ENCODE measurements at regions not wholly inside any gene's neighbourhood (a gene's known extent, or its start where the extent isn't known, plus 50 kb on each side); places are given as distances from the start of the nearest gene placed in this dataset.

GRCh38 chr13:34583181-34583580, 358.9 kb upstream of the NBEA start:
- intact Hi-C loops (cut with DNase I) = no loop called here
- H3K4me1 ChIP-seq = peaks cover 0 to 9% of the 10 kb centered on the region in 2 donors
- H3K36me3 ChIP-seq = no peaks in the 10 kb centered on the region
- H3K9me3 ChIP-seq = no peaks in the 10 kb centered on the region
- WGBS, 2 donors = 81 to 89% methylated on average over 1 of the region's 1 CpG
- no peak for TF ChIP-seq CTCF (IDR thresholded peaks at IDR 0.05)
- TF ChIP-seq POLR2A (IDR thresholded peaks at IDR 0.05) = no peak
- H3K4me3 ChIP-seq (replicated peaks in 1 of 3) = no peak overlapping the region
- no peak overlapping the region for H3K27ac ChIP-seq
- H3K27me3 ChIP-seq = no peaks in the 10 kb centered on the region
- DNase-seq = no peak

- Histone ChIP-seq H3K36me3 (no peaks in the 10 kb centered on the region), H3K27me3 (no peaks in the 10 kb centered on the region), H3K9me3 (no peaks in the 10 kb centered on the region), H3K4me1 (peaks cover 20 to 37% of the 10 kb centered on the region in 2 donors), H3K4me3 (replicated peaks in 1 of 3) (no peak overlapping the region), H3K27ac (no peak overlapping the region)
- no peak for TF ChIP-seq CTCF (IDR thresholded peaks at IDR 0.05)
- intact Hi-C loops (cut with DNase I) = no loop called here
- no peak for DNase-seq
- 73 to 82% methylated on average over 3 of the region's 3 CpGs for WGBS, 2 donors
These were observed 354.5 kb upstream of the NBEA start for GRCh38 chr13:34587576-34587975.

GRCh38 chr13:34588362-34588761, 353.7 kb upstream of the NBEA start:
- 85 to 100% methylated on average over 7 of the region's 7 CpGs for WGBS, 2 donors
- H3K9me3 ChIP-seq = no peaks in the 10 kb centered on the region
- H3K27ac ChIP-seq = no peak overlapping the region
- peaks cover 23 to 36% of the 10 kb centered on the region in 2 donors for H3K4me1 ChIP-seq
- H3K27me3 ChIP-seq = no peaks in the 10 kb centered on the region
- TF ChIP-seq POLR2A (IDR thresholded peaks at IDR 0.05) (no peak), CTCF (IDR thresholded peaks at IDR 0.05) (no peak)
- DNase-seq = no peak
- no peaks in the 10 kb centered on the region for H3K36me3 ChIP-seq
- intact Hi-C loops (cut with DNase I) = no loop called here
- H3K4me3 ChIP-seq (replicated peaks in 1 of 3) = no peak overlapping the region

DNA sequence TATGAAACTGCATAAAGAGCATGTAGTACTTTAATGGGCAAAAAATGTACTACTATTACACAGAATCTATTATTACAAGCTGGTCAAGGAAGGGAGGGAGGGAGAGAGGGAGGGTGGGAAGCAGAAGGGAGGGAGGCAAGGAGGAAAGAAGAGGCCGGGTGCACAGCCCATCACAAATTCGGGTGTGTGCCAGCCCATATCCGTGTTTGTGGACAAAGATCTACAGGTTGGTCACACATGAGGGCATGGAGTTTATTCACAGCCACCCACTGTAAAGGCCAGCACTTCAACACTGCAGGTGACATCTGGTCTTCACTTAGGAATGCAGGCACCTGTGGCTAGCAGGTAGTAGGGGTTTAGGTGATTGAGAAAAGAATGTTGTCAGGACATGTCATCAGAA, 352.5 kb upstream of the NBEA start:
- 22 to 26% methylated on average over 3 of the region's 3 CpGs for WGBS, 2 donors
- TF ChIP-seq CTCF (IDR thresholded peaks at IDR 0.05) (no peak), POLR2A (IDR thresholded peaks at IDR 0.05) (no peak)
- no peaks in the 10 kb centered on the region for H3K27me3 ChIP-seq
- intact Hi-C loops (cut with DNase I) = no loop called here
- peaks cover 23 to 34% of the 10 kb centered on the region in 2 donors for H3K4me1 ChIP-seq
- peak; percentile 77 for DNase-seq
- H3K4me3 ChIP-seq (replicated peaks in 1 of 3) = no peak overlapping the region
- no peak overlapping the region for H3K27ac ChIP-seq
- H3K9me3 ChIP-seq = no peaks in the 10 kb centered on the region
- H3K36me3 ChIP-seq = no peaks in the 10 kb centered on the region

DNA sequence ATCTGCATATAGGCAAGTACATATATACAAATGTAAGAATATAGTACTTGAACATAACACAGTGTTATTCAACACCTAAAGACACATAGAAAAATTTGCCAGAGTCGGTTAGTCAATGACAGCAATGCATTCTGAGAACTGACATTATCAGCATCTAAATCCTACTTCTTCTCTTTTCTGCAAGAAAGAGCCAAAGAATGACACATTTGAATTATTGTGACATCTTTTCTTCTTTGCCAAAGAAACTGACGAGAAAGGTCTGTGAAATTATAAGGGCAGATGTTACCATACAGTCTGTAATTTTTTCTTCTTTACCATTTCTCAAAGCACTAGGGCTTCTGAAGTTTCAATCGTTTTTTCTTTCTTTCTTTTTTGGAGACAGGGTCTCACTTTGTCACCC, 350.9 kb upstream of the NBEA start:
- intact Hi-C loops (cut with DNase I) = no loop called here
- Histone ChIP-seq H3K9me3 (no peaks in the 10 kb centered on the region), H3K27me3 (no peaks in the 10 kb centered on the region), H3K4me3 (replicated peaks in 1 of 3) (no peak overlapping the region), H3K27ac (peak overlapping the region in 2 of 3 donors; percentile 37 to 42), H3K4me1 (peaks cover 23 to 34% of the 10 kb centered on the region in 2 donors), H3K36me3 (no peaks in the 10 kb centered on the region)
- 68 to 75% methylated on average over 3 of the region's 3 CpGs for WGBS, 2 donors
- no peak for DNase-seq
- TF ChIP-seq CTCF (IDR thresholded peaks at IDR 0.05) (no peak), POLR2A (IDR thresholded peaks at IDR 0.05) (no peak)

All from thyroid gland (tissue), 4 donors.